ENCODE measurements at regions not wholly inside any gene's neighbourhood (a gene's known extent, or its start where the extent isn't known, plus 50 kb on each side); places are given as distances from the start of the nearest gene placed in this dataset.
A peak's percentile ranks its signal among the peaks of the same experiment; 100 is the strongest.

- H3K27ac ChIP-seq (ENCODE audit: low read depth, low read length), result no peak overlapping the region
- no peaks in the 10 kb centered on the region for H3K79me2 ChIP-seq (ENCODE audit: insufficient read depth, low read length)
- no peak overlapping the region for H2AFZ ChIP-seq (ENCODE audit: low read length)
- no peaks in the 10 kb centered on the region for H4K20me1 ChIP-seq (ENCODE audit: insufficient read depth, low read length)
- peak; percentile 32 for TF ChIP-seq CTCF (IDR thresholded peaks at IDR 0.05; ENCODE audit: extremely low read depth, low read depth, low read length)
- no peaks in the 10 kb centered on the region for H3K36me3 ChIP-seq (ENCODE audit: insufficient read depth, low read length)
- no peak overlapping the region for H3K4me3 ChIP-seq (ENCODE audit: insufficient read depth, low read length)
- H3K4me1 ChIP-seq (ENCODE audit: insufficient read depth, low read length), result no peaks in the 10 kb centered on the region
- no peaks in the 10 kb centered on the region for H3K27me3 ChIP-seq (ENCODE audit: insufficient read depth, low read length)
- no peaks in the 10 kb centered on the region for H3K9me3 ChIP-seq (ENCODE audit: low read depth, low read length)
- no peak for DNase-seq (ENCODE audit: insufficient read length, low spot score, missing footprints)
- no peak overlapping the region for H3K4me2 ChIP-seq (ENCODE audit: insufficient read depth, low read length)
These were observed 156.8 kb downstream of the KCNA5 start for GRCh38 chr12:5200278-5201087.

- no peaks in the 10 kb centered on the region for H3K9me3 ChIP-seq (ENCODE audit: low read depth, low read length)
- H3K36me3 ChIP-seq (ENCODE audit: insufficient read depth, low read length), result no peaks in the 10 kb centered on the region
- no peaks in the 10 kb centered on the region for H3K79me2 ChIP-seq (ENCODE audit: insufficient read depth, low read length)
- no peak for TF ChIP-seq CTCF (IDR thresholded peaks at IDR 0.05; ENCODE audit: extremely low read depth, low read depth, low read length)
- no peak overlapping the region for H3K4me3 ChIP-seq (ENCODE audit: insufficient read depth, low read length)
- H3K27me3 ChIP-seq (ENCODE audit: insufficient read depth, low read length), result no peaks in the 10 kb centered on the region
- no peak overlapping the region for H2AFZ ChIP-seq (ENCODE audit: low read length)
- no peak overlapping the region for H3K27ac ChIP-seq (ENCODE audit: low read depth, low read length)
- no peaks in the 10 kb centered on the region for H4K20me1 ChIP-seq (ENCODE audit: insufficient read depth, low read length)
- no peak overlapping the region for H3K4me2 ChIP-seq (ENCODE audit: insufficient read depth, low read length)
- H3K4me1 ChIP-seq (ENCODE audit: insufficient read depth, low read length), result no peaks in the 10 kb centered on the region
- no peak for DNase-seq (ENCODE audit: insufficient read length, low spot score, missing footprints)
These were observed 158.0 kb downstream of the KCNA5 start for GRCh38 chr12:5201554-5202218.

GRCh38 chr12:5203274-5203673 is 159.6 kb downstream of the KCNA5 start:
- H2AFZ ChIP-seq (ENCODE audit: low read length), result no peak overlapping the region
- H3K9me3 ChIP-seq (ENCODE audit: low read depth, low read length), result no peaks in the 10 kb centered on the region
- H3K4me1 ChIP-seq (ENCODE audit: insufficient read depth, low read length), result no peaks in the 10 kb centered on the region
- no peaks in the 10 kb centered on the region for H4K20me1 ChIP-seq (ENCODE audit: insufficient read depth, low read length)
- H3K79me2 ChIP-seq (ENCODE audit: insufficient read depth, low read length), result no peaks in the 10 kb centered on the region
- no peaks in the 10 kb centered on the region for H3K36me3 ChIP-seq (ENCODE audit: insufficient read depth, low read length)
- no peak overlapping the region for H3K4me2 ChIP-seq (ENCODE audit: insufficient read depth, low read length)
- TF ChIP-seq CTCF (IDR thresholded peaks at IDR 0.05; ENCODE audit: extremely low read depth, low read depth, low read length), result no peak
- no peaks in the 10 kb centered on the region for H3K27me3 ChIP-seq (ENCODE audit: insufficient read depth, low read length)
- no peak for DNase-seq (ENCODE audit: insufficient read length, low spot score, missing footprints)
- H3K27ac ChIP-seq (ENCODE audit: low read depth, low read length), result no peak overlapping the region
- no peak overlapping the region for H3K4me3 ChIP-seq (ENCODE audit: insufficient read depth, low read length)

GRCh38 chr12:5203720-5204119 is 160.0 kb downstream of the KCNA5 start:
- Histone ChIP-seq H3K4me3 (ENCODE audit: insufficient read depth, low read length) (no peak overlapping the region), H4K20me1 (ENCODE audit: insufficient read depth, low read length) (no peaks in the 10 kb centered on the region), H3K79me2 (ENCODE audit: insufficient read depth, low read length) (no peaks in the 10 kb centered on the region), H3K9me3 (ENCODE audit: low read depth, low read length) (no peaks in the 10 kb centered on the region), H3K36me3 (ENCODE audit: insufficient read depth, low read length) (no peaks in the 10 kb centered on the region), H3K4me2 (ENCODE audit: insufficient read depth, low read length) (no peak overlapping the region), H3K4me1 (ENCODE audit: insufficient read depth, low read length) (no peaks in the 10 kb centered on the region), H3K27me3 (ENCODE audit: insufficient read depth, low read length) (no peaks in the 10 kb centered on the region), H3K27ac (ENCODE audit: low read depth, low read length) (no peak overlapping the region), H2AFZ (ENCODE audit: low read length) (no peak overlapping the region)
- no peak for TF ChIP-seq CTCF (IDR thresholded peaks at IDR 0.05; ENCODE audit: extremely low read depth, low read depth, low read length)
- DNase-seq (ENCODE audit: insufficient read length, low spot score, missing footprints), result no peak

Data from osteoblast (primary cell).